ENCODE measurements at regions not wholly inside any gene's neighbourhood (a gene's known extent, or its start where the extent isn't known, plus 50 kb on each side); places are given as distances from the start of the nearest gene placed in this dataset.

- TF ChIP-seq CTCF (IDR thresholded peaks at IDR 0.05): no peak
- TF ChIP-seq POLR2A (IDR thresholded peaks at IDR 0.05; ENCODE audit: low read depth): no peak
- TF ChIP-seq POLR2AphosphoS5 (IDR thresholded peaks at IDR 0.05): no peak
- TF ChIP-seq EP300 (IDR thresholded peaks at IDR 0.05): no peak
Observed at GRCh38 chr7:26599982-26600381, 264.4 kb downstream of the SKAP2 start.

Measured in esophagus muscularis mucosa (tissue), 4 donors.